Tibial nerve (tissue), 3 donors: ENCODE measurements at regions not wholly inside any gene's neighbourhood (a gene's known extent, or its start where the extent isn't known, plus 50 kb on each side); places are given as distances from the start of the nearest gene placed in this dataset.
"Not testable (repeated sequence)": the region's sequence is repeated elsewhere in the genome, so short reads cannot be mapped to it uniquely, and the experiment has no call there.

ENCODE experiments used
- EP300 ChIP-seq, 2 donors: sonication (generic); formaldehyde crosslinking; IDR thresholded peaks; one replicate each; pipeline ENCODE4 v1.6.1; 2017; ENCODE audit warnings: antibody characterized with exemption in 2 of 2, mild to moderate bottlenecking in 1 of 2
- POLR2A ChIP-seq, 2 donors: fragments of 450-650 bp; IDR thresholded peaks; one replicate each; pipeline ENCODE4 v1.6.1; 2017; ENCODE audit warnings: antibody characterized with exemption in 2 of 2, mild to moderate bottlenecking in 2 of 2, moderate library complexity in 2 of 2

GRCh38 chr2:87331940-87332583 lies 310.4 kb upstream of the PLGLB1 start:
- TF ChIP-seq EP300, POLR2A (IDR thresholded peaks at IDR 0.05): not testable (repeated sequence)
